Dendritic cell treated with granulocyte-macrophage colony-stimulating factor and Interleukin-4, amounts not matched to agents 40 ng/mL and 50 ng/mL, for 4 days (primary cell): ENCODE measurements at regions not wholly inside any gene's neighbourhood (a gene's known extent, or its start where the extent isn't known, plus 50 kb on each side); places are given as distances from the start of the nearest gene placed in this dataset.
A peak's percentile ranks its signal among the peaks of the same experiment; 100 is the strongest.

Experiments used
- H3K27ac Mint-ChIP-seq: one replicate; pipeline ENCODE4 v1.8.0; 2022; ENCODE audit warnings: mild to moderate bottlenecking, mixed read lengths
- H3K27me3 Mint-ChIP-seq: one replicate; pipeline ENCODE4 v1.8.0; 2022; ENCODE audit warnings: mild to moderate bottlenecking, mixed read lengths
- H3K36me3 Mint-ChIP-seq: one replicate; pipeline ENCODE4 v1.8.0; 2022; ENCODE audit warnings: low read depth, mixed read lengths
- H3K4me1 Mint-ChIP-seq: one replicate; pipeline ENCODE4 v1.8.0; 2022; ENCODE audit warnings: low read depth, mixed read lengths
- H3K4me3 Mint-ChIP-seq: one replicate; pipeline ENCODE4 v1.8.0; 2022; ENCODE audit warnings: mild to moderate bottlenecking, moderate library complexity, mixed read lengths
- H3K9me3 Mint-ChIP-seq: one replicate; pipeline ENCODE4 v1.8.0; 2022; ENCODE audit warnings: mixed read lengths
- intact Hi-C: fragments of 100-400 bp; cut with micrococcal nuclease; formaldehyde crosslinking; loops from one replicate; pipeline ENCODE4 v1.15.0; 2022

DNA sequence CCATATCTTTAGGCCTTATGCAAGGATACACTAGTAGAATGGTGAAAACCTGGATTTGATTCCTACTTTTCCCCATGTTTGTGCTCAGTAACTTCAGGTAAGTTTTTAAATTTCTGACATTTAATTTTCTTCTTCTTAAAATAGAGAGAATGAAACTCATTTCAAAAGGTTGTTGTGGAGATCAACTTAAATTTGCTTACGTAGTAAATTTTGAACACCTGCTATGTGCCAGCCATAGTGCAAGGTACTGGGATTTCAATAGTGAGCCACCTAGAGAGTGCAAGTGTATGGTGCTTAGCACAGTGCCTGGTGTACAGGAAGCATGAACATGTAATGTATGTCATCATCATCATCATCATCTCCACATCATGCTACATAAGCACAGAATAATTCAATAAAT, 73.6 kb upstream of the SMIM36 start:
- peaks cover 5% of the 10 kb centered on the region for H3K27me3 Mint-ChIP-seq
- H3K9me3 Mint-ChIP-seq = no peaks in the 10 kb centered on the region
- H3K4me3 Mint-ChIP-seq = no peak overlapping the region
- intact Hi-C loops = no loop called here
- H3K4me1 Mint-ChIP-seq = peaks cover 33% of the 10 kb centered on the region
- no peak overlapping the region for H3K27ac Mint-ChIP-seq
- no peaks in the 10 kb centered on the region for H3K36me3 Mint-ChIP-seq

DNA sequence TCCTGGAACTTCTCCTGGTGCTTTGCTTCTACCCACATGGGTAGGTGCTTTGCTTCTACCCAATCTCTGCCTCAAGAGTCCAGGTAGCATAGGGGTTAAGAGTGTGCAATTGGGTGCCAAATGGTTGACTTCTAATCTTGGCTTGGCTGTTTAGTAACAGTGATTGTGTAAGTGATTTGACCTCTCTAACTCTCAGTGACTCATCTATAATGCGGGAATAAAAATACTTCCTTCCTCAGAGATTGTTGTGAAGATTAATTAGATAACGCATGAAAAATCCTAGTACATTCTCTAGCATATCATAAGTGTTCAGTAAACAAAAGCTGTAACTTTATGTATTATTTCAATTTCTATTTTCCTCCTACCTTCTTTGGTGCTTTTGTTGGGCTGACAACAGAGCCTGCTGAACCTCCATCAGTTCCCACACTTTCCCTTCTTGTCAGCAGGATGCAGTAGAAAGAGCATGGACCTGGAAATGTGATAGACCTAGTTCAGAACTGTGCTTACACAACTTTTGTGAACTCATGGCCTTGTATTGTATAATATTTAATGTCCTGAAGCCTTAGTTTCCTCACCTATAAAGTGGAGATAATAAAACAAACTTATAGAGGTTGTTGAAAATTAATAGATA, 72.9 kb upstream of the SMIM36 start:
- Mint-ChIP-seq H3K36me3 (no peaks in the 10 kb centered on the region), H3K9me3 (no peaks in the 10 kb centered on the region), H3K4me3 (no peak overlapping the region), H3K4me1 (peaks cover 33% of the 10 kb centered on the region), H3K27me3 (peaks cover 5% of the 10 kb centered on the region), H3K27ac (no peak overlapping the region)
- intact Hi-C loops = no loop called here

DNA sequence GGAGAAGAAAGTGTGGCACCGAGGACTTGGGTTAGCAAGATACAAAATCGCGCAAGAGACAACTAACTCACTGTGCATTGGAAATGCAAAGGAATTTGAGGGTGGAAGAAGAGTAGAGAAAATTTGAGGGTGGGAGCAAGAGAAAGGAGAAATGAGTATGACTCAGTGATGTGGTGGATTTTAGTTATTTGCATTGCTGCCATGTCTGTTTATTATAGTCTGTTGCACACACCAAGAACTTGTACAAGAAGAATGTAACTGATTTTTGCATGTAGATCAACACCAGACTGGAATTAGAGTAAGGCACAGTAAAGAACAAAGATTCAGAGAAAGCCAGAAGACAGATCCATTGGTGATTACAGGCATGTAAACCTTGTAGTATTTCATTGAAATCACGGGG, 71.6 kb upstream of the SMIM36 start:
- H3K27ac Mint-ChIP-seq = no peak overlapping the region

DNA sequence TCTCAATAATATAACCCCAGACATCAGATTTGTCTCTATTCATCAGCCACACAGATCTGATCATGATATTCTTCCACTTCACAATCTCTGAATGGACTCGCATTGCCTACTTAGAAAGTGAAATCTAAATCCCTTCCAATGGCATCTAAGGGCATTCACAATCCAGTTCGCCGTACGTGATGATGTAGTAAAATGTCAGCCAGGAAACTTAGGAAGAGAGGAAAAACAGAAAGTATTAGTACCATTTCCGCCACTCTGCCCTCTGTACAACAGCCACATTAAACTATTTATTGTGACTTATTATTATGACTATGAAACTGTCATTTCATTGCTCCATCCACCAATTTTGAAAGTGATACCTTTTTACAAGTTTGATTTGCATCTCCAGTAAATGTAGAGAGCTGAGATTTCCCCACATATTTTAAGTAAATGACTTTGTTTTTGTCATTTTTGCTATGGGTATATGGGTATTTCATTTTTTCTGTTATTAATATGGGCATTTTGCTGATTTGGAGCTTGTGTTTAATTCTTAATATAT, 69.4 kb upstream of the SMIM36 start:
- Mint-ChIP-seq H3K4me3 (no peak overlapping the region), H3K4me1 (peaks cover 27% of the 10 kb centered on the region), H3K27me3 (no peaks in the 10 kb centered on the region), H3K27ac (no peak overlapping the region), H3K9me3 (no peaks in the 10 kb centered on the region), H3K36me3 (no peaks in the 10 kb centered on the region)
- intact Hi-C loops = no loop called here

More for the DNA sequence above, 71.6 kb upstream of the SMIM36 start:
- Mint-ChIP-seq H3K36me3 (no peaks in the 10 kb centered on the region), H3K9me3 (no peaks in the 10 kb centered on the region), H3K4me3 (no peak overlapping the region), H3K4me1 (peaks cover 29% of the 10 kb centered on the region), H3K27me3 (peaks cover 3% of the 10 kb centered on the region)
- intact Hi-C loops = no loop called here

DNA sequence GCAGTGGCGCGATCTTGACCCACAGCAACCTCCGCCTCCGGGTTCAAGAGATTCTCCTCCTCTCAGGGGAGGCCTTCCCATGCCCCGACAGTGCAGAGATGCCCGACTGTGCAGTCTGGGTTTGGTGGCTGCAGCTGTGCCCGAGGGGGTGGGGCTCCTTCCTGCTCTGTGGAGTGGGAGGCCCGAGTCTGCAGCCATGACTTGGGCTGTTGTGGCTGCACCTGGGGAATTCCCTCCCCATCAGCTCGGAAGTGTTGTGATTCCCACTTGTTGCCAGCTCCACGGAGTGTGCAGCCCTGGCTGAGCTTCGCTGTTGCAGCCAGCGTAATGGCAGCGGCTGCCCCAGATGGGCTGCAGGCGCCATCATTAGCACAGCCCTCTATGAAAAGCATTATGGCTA, 66.4 kb upstream of the SMIM36 start:
- Mint-ChIP-seq H3K27ac (no peak overlapping the region), H3K9me3 (no peaks in the 10 kb centered on the region), H3K27me3 (peaks cover 3% of the 10 kb centered on the region), H3K4me3 (no peak overlapping the region), H3K36me3 (no peaks in the 10 kb centered on the region), H3K4me1 (peaks cover 8% of the 10 kb centered on the region)
- intact Hi-C loops = no loop called here

DNA sequence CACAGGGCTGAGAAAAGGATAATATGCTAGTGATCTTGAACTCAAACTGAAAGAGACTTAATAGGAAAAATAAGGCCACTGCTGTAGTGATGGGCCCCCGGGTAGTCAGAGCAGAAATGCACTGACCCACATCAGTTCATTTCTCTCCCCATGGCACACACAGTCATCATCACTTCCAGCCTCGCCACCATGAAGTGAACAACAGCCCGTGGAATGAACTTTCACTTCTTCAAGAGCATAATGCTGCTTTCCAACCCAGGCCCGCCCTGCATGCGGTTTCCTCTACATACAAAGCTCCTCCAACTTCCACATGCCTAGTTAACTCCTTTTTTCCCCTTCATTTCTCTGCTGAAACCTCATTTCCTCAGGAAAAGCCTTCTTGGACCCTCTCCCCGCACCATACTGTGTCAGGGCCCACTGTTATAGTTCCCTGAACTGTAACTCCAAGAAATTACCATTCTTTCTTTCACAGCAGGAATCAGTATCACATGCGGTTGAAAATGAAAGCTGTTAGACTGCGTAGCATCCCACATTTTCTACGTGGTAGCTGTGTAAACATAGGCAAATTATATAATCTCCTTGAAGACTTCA, 65.8 kb upstream of the SMIM36 start:
- Mint-ChIP-seq H3K4me1 (peaks cover 6% of the 10 kb centered on the region), H3K4me3 (no peak overlapping the region), H3K36me3 (no peaks in the 10 kb centered on the region), H3K27ac (no peak overlapping the region), H3K9me3 (no peaks in the 10 kb centered on the region), H3K27me3 (peaks cover 3% of the 10 kb centered on the region)
- intact Hi-C loops = no loop called here

DNA sequence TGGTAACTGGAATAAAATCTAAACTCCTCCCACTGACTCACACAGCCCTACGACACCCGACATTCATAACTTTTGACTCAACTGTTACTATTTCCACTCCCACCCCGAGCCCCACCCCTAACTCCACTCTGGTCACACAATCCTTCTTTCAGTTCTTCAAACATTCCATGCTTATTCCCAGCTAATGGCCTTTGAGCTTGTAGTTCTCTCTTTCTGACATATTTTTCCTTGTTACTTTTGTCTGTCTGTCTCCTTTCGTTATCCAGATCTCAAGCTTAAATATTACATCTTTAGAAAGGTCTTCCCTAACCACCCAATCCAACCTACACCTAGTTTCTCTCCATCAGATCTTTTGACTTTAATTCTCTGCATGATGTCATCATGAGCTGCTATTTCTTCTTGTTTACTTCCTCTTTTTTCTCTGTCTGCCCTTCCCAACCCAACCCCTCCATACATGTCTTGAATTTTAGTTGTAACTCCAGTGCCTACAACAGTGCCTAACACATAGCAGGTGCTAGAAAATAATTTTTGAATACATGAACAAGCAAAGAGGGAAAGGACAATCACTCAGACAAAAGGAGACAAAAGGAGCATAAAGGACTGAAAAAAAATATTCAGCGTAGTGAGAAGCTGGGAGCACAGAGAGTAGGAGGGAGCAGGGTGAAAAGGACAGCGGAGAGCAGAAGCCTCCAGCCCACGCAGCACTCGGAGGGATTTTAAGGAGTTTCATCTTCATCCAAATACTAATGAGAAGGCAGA, 65.2 kb upstream of the SMIM36 start:
- Mint-ChIP-seq H3K36me3 (no peaks in the 10 kb centered on the region), H3K27ac (no peak overlapping the region), H3K4me1 (peaks cover under 1% of the 10 kb centered on the region), H3K27me3 (peaks cover 3% of the 10 kb centered on the region), H3K4me3 (no peak overlapping the region), H3K9me3 (no peaks in the 10 kb centered on the region)
- intact Hi-C loops = no loop called here

DNA sequence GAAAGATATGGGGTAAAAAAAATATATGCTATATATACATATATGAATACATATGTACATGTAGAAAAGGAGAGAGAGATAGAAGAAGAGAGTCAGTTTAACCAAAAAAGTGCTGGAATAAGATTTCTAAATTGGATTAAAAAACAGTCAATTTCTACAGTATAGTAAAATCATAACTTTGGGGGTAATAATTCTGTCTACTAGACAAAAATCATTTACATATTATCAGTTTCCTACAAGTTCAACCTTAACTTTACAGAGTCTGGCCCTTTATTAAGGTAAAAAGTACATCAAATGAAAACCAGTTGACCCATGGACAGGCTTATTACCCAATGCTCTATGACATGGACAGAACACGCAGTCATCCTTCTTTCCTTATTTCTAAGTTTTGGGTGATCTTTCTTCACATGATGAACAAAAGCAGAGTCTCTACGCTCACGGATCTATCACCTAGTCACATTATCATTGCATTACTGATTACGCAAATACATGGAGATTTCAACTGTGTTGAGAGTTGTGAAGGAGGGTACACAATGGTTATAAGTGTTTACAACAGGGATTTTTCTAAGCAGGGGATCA, 63.9 kb upstream of the SMIM36 start:
- H3K27ac Mint-ChIP-seq = no peak overlapping the region
- H3K9me3 Mint-ChIP-seq = no peaks in the 10 kb centered on the region
- H3K4me3 Mint-ChIP-seq = no peak overlapping the region
- H3K27me3 Mint-ChIP-seq = peaks cover 8% of the 10 kb centered on the region
- no peaks in the 10 kb centered on the region for H3K36me3 Mint-ChIP-seq
- intact Hi-C loops = no loop called here
- H3K4me1 Mint-ChIP-seq = no peaks in the 10 kb centered on the region

DNA sequence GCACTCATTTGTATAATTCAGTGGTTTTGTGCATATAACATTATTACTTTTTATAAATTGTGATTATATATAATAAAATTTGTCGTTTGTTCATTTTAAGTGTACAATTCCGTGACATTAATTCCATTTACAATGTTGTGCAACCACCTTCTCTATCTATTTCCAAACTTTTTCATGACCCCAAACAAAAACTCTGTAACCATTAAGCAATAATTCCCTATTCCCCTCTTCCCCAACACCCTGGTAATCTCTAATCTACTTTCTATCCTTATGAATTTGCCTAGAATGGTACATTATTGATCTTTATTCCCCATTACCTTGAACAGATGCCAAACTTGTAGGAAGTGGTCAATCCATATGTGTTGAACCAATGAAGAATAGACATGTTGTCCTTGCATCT, 61.3 kb upstream of the SMIM36 start:
- Mint-ChIP-seq H3K4me1 (peaks cover 6% of the 10 kb centered on the region), H3K27ac (no peak overlapping the region), H3K27me3 (peaks cover 8% of the 10 kb centered on the region), H3K4me3 (no peak overlapping the region), H3K36me3 (no peaks in the 10 kb centered on the region), H3K9me3 (no peaks in the 10 kb centered on the region)
- intact Hi-C loops = no loop called here

DNA sequence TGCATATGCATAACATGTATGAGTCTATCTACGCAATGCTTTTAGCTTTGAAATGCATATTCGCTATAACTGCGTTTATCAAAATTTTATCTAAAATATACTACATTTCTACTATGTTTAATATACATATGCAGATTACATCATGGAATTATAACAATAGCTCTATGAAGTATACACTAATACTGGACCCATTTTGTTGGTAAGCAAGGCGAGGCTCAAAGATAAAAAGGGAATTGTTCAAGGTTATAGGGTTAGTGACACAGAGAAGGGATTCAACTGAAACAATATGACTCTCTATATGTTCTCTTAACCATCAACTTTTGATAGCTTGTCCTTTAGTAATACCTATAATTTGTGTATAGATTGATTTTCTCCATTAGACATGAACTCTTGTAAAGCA, 60.9 kb upstream of the SMIM36 start:
- no peak overlapping the region for H3K27ac Mint-ChIP-seq
- peaks cover 10% of the 10 kb centered on the region for H3K4me1 Mint-ChIP-seq
- H3K27me3 Mint-ChIP-seq = peaks cover 11% of the 10 kb centered on the region
- no peak overlapping the region for H3K4me3 Mint-ChIP-seq
- intact Hi-C loops = no loop called here
- no peaks in the 10 kb centered on the region for H3K36me3 Mint-ChIP-seq
- H3K9me3 Mint-ChIP-seq = no peaks in the 10 kb centered on the region

DNA sequence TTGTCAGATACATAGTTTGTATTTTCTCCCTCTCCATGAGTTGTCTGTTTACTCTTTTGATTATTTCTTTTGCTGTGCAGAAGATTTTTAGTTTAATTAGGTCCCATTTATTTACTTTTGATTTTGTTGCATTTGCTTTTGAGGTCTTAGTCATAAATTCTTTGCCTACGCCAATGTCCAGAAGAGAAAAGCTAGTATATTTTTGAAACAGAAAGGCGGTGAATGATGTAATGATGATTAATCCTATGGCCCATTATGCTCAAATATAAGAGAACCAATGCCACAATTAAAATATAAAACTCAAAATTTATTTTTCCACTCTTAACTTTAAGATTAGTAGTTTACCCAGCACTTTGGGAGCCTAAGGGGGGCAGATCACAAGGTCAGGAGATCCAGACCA, 59.8 kb upstream of the SMIM36 start:
- H3K27me3 Mint-ChIP-seq = peaks cover 11% of the 10 kb centered on the region

DNA sequence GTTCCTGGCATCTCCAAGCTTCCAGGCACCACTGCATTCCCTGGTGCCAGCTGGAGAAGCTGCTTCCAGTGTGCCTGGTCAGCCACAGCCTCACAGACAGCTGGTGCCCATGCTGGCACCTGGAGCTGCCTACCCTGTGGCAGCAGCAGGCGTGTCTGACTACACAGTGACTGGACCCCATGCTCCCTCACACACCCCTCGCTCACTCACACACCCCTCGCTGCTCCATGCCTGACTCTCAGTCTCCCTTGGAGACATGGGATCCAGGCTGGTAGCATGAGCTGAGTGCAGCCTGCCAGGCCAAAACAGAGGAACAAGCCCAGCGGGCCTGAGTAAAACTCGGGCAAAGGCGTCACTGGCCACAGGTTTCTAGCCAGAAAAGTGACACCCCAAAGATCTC, 59.1 kb upstream of the SMIM36 start:
- Mint-ChIP-seq H3K36me3 (no peaks in the 10 kb centered on the region), H3K27me3 (peaks cover 11% of the 10 kb centered on the region), H3K4me3 (no peak overlapping the region), H3K9me3 (no peaks in the 10 kb centered on the region), H3K27ac (no peak overlapping the region), H3K4me1 (peaks cover 18% of the 10 kb centered on the region)
- intact Hi-C loops = no loop called here

More for the DNA sequence above, 59.8 kb upstream of the SMIM36 start:
- Mint-ChIP-seq H3K4me3 (no peak overlapping the region), H3K36me3 (no peaks in the 10 kb centered on the region), H3K27ac (no peak overlapping the region), H3K4me1 (peaks cover 18% of the 10 kb centered on the region), H3K9me3 (no peaks in the 10 kb centered on the region)
- intact Hi-C loops = no loop called here

DNA sequence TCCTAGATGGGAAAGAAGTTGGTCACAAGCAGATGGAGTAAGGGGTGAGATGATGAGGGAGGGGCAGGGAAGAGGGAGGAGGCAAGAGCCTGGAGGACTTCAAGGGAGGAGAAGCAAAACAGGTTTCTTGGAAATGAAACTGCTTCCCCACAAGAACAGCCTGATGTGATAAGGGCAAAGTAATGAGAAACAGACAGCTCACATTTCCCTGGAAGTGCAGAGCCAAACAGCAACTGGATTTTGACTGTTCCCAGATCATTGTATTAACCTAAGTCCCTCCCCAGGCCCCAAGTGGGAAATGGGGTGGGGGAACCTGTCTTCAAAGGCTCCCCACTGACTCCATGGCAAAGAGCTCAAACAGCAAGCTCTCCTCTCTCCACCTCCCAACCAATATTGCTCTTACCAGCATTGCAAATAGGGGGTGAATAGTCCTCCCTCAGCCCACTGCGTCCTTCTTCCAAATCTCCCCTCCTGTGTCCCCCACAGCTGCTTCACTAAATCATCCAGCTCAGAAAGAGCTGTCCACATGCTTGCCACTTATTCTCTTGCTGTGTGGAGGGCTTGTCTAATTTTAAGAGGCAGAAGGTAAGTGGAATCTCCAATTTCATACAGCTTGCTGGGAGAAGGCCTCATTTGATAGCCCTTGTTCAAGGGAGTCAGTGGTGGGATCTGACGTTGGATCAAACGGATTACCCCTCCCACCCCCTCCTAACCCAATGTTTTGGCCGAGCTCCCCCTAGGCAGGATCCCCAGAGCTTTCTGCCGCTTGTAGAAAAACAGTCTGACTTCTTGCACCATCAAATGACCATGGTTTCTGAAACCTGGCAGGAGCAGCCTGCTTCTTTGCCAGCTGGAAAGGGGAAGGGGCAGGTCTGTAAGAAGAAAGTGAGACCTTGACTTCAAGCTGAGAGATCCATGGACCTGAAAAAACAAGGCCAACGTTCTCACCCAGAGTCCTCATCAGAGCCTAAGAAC, 56.3 kb upstream of the SMIM36 start:
- H3K4me3 Mint-ChIP-seq = no peak overlapping the region
- intact Hi-C loops = no loop called here

More for the DNA sequence above, 56.3 kb upstream of the SMIM36 start:
- no peaks in the 10 kb centered on the region for H3K36me3 Mint-ChIP-seq
- H3K4me1 Mint-ChIP-seq = peaks cover 18% of the 10 kb centered on the region
- peaks cover 9% of the 10 kb centered on the region for H3K27me3 Mint-ChIP-seq
- no peaks in the 10 kb centered on the region for H3K9me3 Mint-ChIP-seq
- H3K27ac Mint-ChIP-seq = peak overlapping the region; percentile 35
